22Rv1 (cell line): ENCODE measurements at regions not wholly inside any gene's neighbourhood (a gene's known extent, or its start where the extent isn't known, plus 50 kb on each side); places are given as distances from the start of the nearest gene placed in this dataset.

Experiments used
- CTCF ChIP-seq: fragments of 450-650 bp; IDR thresholded peaks from 2 replicates; pipeline ENCODE4 v1.5.1; 2017; ENCODE audit warnings: mild to moderate bottlenecking
- ZFX ChIP-seq: fragments of 450-650 bp; IDR thresholded peaks from 2 replicates; pipeline ENCODE4 v1.6.1; 2017; ENCODE audit warnings: antibody characterized with exemption, borderline replicate concordance

- no peak for TF ChIP-seq CTCF
- no peak for TF ChIP-seq ZFX
Measured at GRCh38 chr2:120863146-120863545, 127.5 kb downstream of the GLI2 start.
